Natural killer cell (primary cell): ENCODE measurements at regions not wholly inside any gene's neighbourhood (a gene's known extent, or its start where the extent isn't known, plus 50 kb on each side); places are given as distances from the start of the nearest gene placed in this dataset.
"Not testable (repeated sequence)": the region's sequence is repeated elsewhere in the genome, so short reads cannot be mapped to it uniquely, and the experiment has no call there.

Source experiments
- ATAC-seq, 3 donors: fragments of 150-1000 bp in 2 of 3; fragments of 200-7000 bp in 1 of 3; cut with Tn5 transposase; 1 replicate in 1 of 3; 2 replicates in 2 of 3; pipeline ENCODE4 v1.10.0; 2021; ENCODE audit warnings: mild to moderate bottlenecking in 2 of 3, moderate library complexity in 2 of 3
- DNase-seq, 2 donors: peaks; one replicate each; pipeline versions ENCODE4 v3.0.0 to v3.0.0-alpha.2; 2013 to 2021; ENCODE audit warnings: mixed read lengths in 1 of 2
- H3K27ac ChIP-seq: one replicate; pipeline ENCODE4 v1.5.1; 2013; ENCODE audit warnings: mild to moderate bottlenecking, low read length
- H3K27me3 ChIP-seq: one replicate; pipeline ENCODE4 v1.6.1; 2013; ENCODE audit warnings: low read length; ENCODE audit not compliant: control insufficient read depth, insufficient read depth
- H3K36me3 ChIP-seq: one replicate; pipeline ENCODE4 v1.6.1; 2013; ENCODE audit warnings: low read length; ENCODE audit not compliant: control insufficient read depth, insufficient read depth
- H3K4me1 ChIP-seq: one replicate; pipeline ENCODE4 v1.6.1; 2013; ENCODE audit warnings: low read length; ENCODE audit not compliant: control insufficient read depth, insufficient read depth
- H3K4me3 ChIP-seq: one replicate; pipeline ENCODE4 v1.5.1; 2013; ENCODE audit warnings: low read length
- H3K9me3 ChIP-seq: one replicate; pipeline ENCODE4 v1.6.1; 2013; ENCODE audit warnings: low read length; ENCODE audit not compliant: control insufficient read depth, insufficient read depth
- H3K27ac Mint-ChIP-seq, 2 donors: one replicate each; pipeline ENCODE4 v1.8.0; 2022; ENCODE audit warnings: mild to moderate bottlenecking in 2 of 2, mixed read lengths in 2 of 2, moderate library complexity in 1 of 2
- H3K27me3 Mint-ChIP-seq, 2 donors: one replicate each; pipeline ENCODE4 v1.8.0; 2022; ENCODE audit warnings: low read depth in 2 of 2, mixed read lengths in 2 of 2
- H3K36me3 Mint-ChIP-seq: one replicate; pipeline ENCODE4 v1.8.0; 2022; ENCODE audit warnings: mixed read lengths
- H3K4me1 Mint-ChIP-seq, 2 donors: one replicate each; pipeline ENCODE4 v1.8.0; 2022; ENCODE audit warnings: mixed read lengths in 2 of 2
- H3K4me3 Mint-ChIP-seq: one replicate; pipeline ENCODE4 v1.8.0; 2022; ENCODE audit warnings: mild to moderate bottlenecking, moderate library complexity, mixed read lengths
- H3K9me3 Mint-ChIP-seq, 2 donors: one replicate each; pipeline ENCODE4 v1.8.0; 2022; ENCODE audit warnings: mixed read lengths in 2 of 2
- WGBS: methylation state at CpG from one replicate; pipeline ENCODE4 v1.1.7; 2013; ENCODE audit warnings: missing lambda C conversion rate; ENCODE audit not compliant: insufficient coverage; 5-methylcytosine and 5-hydroxymethylcytosine counted together
- intact Hi-C: fragments of 100-400 bp; cut with micrococcal nuclease; formaldehyde crosslinking; loops from one replicate; pipeline ENCODE4 v1.14.2; 2022

GRCh38 chr2:91446489-91446888, 2755.0 kb downstream of the RPIA start:
- intact Hi-C loops, H3K36me3 Mint-ChIP-seq, H3K36me3 ChIP-seq, H3K4me3 Mint-ChIP-seq, H3K4me1 Mint-ChIP-seq, H3K27ac ChIP-seq, H3K27ac Mint-ChIP-seq, H3K27me3 Mint-ChIP-seq, H3K9me3 Mint-ChIP-seq, DNase-seq, ATAC-seq, H3K4me3 ChIP-seq: not testable (repeated sequence)
- Histone ChIP-seq H3K9me3 (peaks cover 16% of the 10 kb centered on the region), H3K27me3 (peaks cover 21% of the 10 kb centered on the region), H3K4me1 (peaks cover 11% of the 10 kb centered on the region)

GRCh38 chr2:91446915-91447314, 2755.4 kb downstream of the RPIA start:
- H3K9me3 ChIP-seq = peaks cover 14% of the 10 kb centered on the region
- H3K4me3 Mint-ChIP-seq, ATAC-seq, H3K27me3 Mint-ChIP-seq, H3K4me1 ChIP-seq, H3K27ac ChIP-seq, intact Hi-C loops, H3K4me3 ChIP-seq, H3K36me3 ChIP-seq, H3K4me1 Mint-ChIP-seq, H3K27ac Mint-ChIP-seq, H3K9me3 Mint-ChIP-seq, H3K36me3 Mint-ChIP-seq, DNase-seq: not testable (repeated sequence)
- WGBS = 95% methylated on average over 6 of the region's 7 CpGs
- peaks cover 19% of the 10 kb centered on the region for H3K27me3 ChIP-seq

GRCh38 chr2:91447508-91447907, 2756.0 kb downstream of the RPIA start:
- H3K27ac Mint-ChIP-seq, H3K4me1 ChIP-seq, intact Hi-C loops, H3K36me3 Mint-ChIP-seq, ATAC-seq, DNase-seq, H3K27ac ChIP-seq, H3K27me3 Mint-ChIP-seq, H3K4me1 Mint-ChIP-seq, H3K4me3 Mint-ChIP-seq, H3K4me3 ChIP-seq, H3K9me3 Mint-ChIP-seq, H3K36me3 ChIP-seq, H3K9me3 ChIP-seq: not testable (repeated sequence)
- WGBS = 84% methylated on average over 3 of the region's 8 CpGs
- H3K27me3 ChIP-seq = peaks cover 13% of the 10 kb centered on the region

GRCh38 chr2:91462292-91462691, 2770.8 kb downstream of the RPIA start:
- H3K4me3 ChIP-seq, H3K9me3 Mint-ChIP-seq, H3K4me1 ChIP-seq, H3K36me3 Mint-ChIP-seq, H3K9me3 ChIP-seq, H3K27me3 Mint-ChIP-seq, H3K4me3 Mint-ChIP-seq, intact Hi-C loops, H3K36me3 ChIP-seq, H3K27me3 ChIP-seq, H3K27ac Mint-ChIP-seq, H3K4me1 Mint-ChIP-seq, H3K27ac ChIP-seq, ATAC-seq: not testable (repeated sequence)
- peak in 1 of 2 donors; percentile 0 for DNase-seq
- 86% methylated on average over 9 of the region's 9 CpGs for WGBS

DNA sequence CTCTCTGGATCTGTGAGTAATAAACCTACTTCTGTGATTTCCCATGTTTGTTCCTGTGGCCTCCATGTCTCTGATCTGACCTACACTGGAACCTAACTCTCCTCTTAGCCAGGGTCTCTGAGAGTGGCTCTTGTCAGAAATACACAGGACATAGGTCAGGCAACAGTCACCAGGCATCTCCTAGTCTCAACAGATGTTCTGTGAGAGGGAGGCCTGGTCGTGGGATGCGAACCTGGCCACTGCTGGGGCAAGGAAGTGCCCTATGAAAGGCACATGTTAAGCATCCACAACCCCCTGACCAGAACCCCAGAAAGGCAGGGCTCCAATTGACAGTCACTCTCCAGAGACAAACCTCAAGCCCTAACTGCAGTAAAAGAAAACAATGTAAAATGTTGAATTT, 2771.5 kb downstream of the RPIA start:
- ATAC-seq, H3K27me3 Mint-ChIP-seq, H3K9me3 Mint-ChIP-seq, H3K4me1 Mint-ChIP-seq, H3K4me1 ChIP-seq, H3K9me3 ChIP-seq, H3K27me3 ChIP-seq, intact Hi-C loops, H3K36me3 Mint-ChIP-seq, DNase-seq, H3K4me3 ChIP-seq, H3K4me3 Mint-ChIP-seq, H3K27ac Mint-ChIP-seq, H3K36me3 ChIP-seq, H3K27ac ChIP-seq: not testable (repeated sequence)
- 75% methylated on average over 2 of the region's 2 CpGs for WGBS

DNA sequence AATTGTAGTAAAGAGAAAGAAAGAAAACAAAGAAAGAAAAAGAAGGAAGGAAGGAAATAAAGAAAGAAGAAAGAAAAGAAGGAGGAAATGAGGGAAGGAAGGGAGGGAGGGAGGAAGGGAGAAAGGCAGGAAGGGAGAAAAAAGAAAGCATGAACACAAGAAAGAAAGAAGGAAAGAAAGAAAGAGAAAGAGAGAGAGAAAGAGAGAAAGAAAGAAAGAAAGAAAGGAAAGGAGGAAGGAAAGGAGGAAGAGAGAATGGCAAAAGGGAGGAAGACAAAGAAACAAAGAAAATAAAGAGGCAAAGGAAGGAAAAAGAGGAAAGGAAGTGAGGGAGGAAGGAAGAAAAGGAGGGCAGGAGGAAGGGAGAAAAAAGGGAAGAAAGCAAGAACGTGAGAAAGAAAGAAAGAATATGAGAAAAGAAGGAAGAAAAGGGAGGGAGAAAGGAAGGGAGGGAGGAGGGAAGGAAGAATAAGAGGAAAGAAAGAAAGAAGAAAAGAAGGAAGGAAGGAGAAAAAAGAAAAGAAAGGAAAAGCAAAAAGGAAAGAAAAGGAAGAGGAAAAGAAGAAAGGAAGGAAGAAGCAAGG, 2775.4 kb downstream of the RPIA start:
- DNase-seq, H3K27me3 ChIP-seq, H3K27me3 Mint-ChIP-seq, intact Hi-C loops, H3K4me1 Mint-ChIP-seq, H3K9me3 ChIP-seq, H3K4me3 Mint-ChIP-seq, H3K36me3 ChIP-seq, H3K36me3 Mint-ChIP-seq, H3K4me1 ChIP-seq, H3K9me3 Mint-ChIP-seq, H3K27ac Mint-ChIP-seq, H3K27ac ChIP-seq, H3K4me3 ChIP-seq, ATAC-seq: not testable (repeated sequence)
- WGBS = 24% methylated on average over 1 of the region's 1 CpG

- H3K9me3 Mint-ChIP-seq, H3K36me3 ChIP-seq, H3K4me1 Mint-ChIP-seq, H3K4me3 ChIP-seq, H3K27ac ChIP-seq, intact Hi-C loops, H3K36me3 Mint-ChIP-seq, H3K9me3 ChIP-seq, ATAC-seq: not testable (repeated sequence)
- DNase-seq = peak in 1 of 2 donors; percentile 1
- H3K27me3 Mint-ChIP-seq = peaks cover 11 to 15% of the 10 kb centered on the region in 2 donors
- H3K4me3 Mint-ChIP-seq = peak overlapping the region; percentile 84
- H3K27ac Mint-ChIP-seq = peak overlapping the region in 1 of 2 donors; percentile 70
- 33% methylated on average over 1 of the region's 2 CpGs for WGBS
- H3K27me3 ChIP-seq = peaks cover 14% of the 10 kb centered on the region
- H3K4me1 ChIP-seq = peaks cover 16% of the 10 kb centered on the region
Measured at GRCh38 chr2:91476244-91476935, 2784.9 kb downstream of the RPIA start.

DNA sequence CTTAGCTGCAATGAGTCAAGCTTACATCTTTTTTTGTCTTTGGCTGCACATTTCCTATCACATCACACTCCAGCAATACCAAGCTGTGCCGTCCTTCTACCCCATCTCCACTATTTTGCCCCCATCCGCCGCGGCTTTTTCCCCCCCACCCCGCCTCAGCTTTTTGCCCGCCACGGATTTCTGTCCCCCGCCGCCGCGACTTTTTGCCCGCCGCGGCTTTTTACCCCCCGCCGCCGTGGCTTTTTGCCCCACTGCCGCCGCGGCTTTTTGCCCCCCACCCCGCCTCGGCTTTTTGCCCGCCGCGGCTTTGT, 2785.4 kb downstream of the RPIA start:
- WGBS = 3% methylated on average over 8 of the region's 25 CpGs
- Histone ChIP-seq H3K27me3 (peaks cover 15% of the 10 kb centered on the region), H3K4me1 (peaks cover 16% of the 10 kb centered on the region)
- H3K36me3 Mint-ChIP-seq, H3K27ac ChIP-seq, intact Hi-C loops, H3K36me3 ChIP-seq, H3K4me1 Mint-ChIP-seq, H3K4me3 ChIP-seq, H3K9me3 ChIP-seq, ATAC-seq, H3K9me3 Mint-ChIP-seq: not testable (repeated sequence)
- Mint-ChIP-seq H3K4me3 (peak overlapping the region; percentile 84), H3K27ac (peak overlapping the region in 1 of 2 donors; percentile 70), H3K27me3 (peaks cover 14% of the 10 kb centered on the region in 2 donors)
- DNase-seq = peak in 1 of 2 donors; percentile 4
